Neural progenitor cell (in vitro differentiated cells): ENCODE measurements at regions not wholly inside any gene's neighbourhood (a gene's known extent, or its start where the extent isn't known, plus 50 kb on each side); places are given as distances from the start of the nearest gene placed in this dataset.

Source experiments
- DNase-seq: peaks from one replicate; pipeline ENCODE4 v3.0.0-alpha.2; 2016; ENCODE audit warnings: low spot score
- H2AFZ ChIP-seq: fragments of 200-600 bp; sonication (generic); replicated peaks from 2 replicates; pipeline ENCODE4 v1.6.1; 2016; ENCODE audit warnings: antibody characterized with exemption
- H3F3A ChIP-seq: fragments of 200-600 bp; sonication (generic); 2 replicates; pipeline ENCODE4 v1.6.1; 2016; ENCODE audit warnings: antibody characterized with exemption, low read depth
- H3K27ac ChIP-seq: fragments of 200-600 bp; sonication (generic); 2 replicates; pipeline ENCODE4 v1.5.1; 2016; ENCODE audit warnings: mild to moderate bottlenecking
- H3K27me3 ChIP-seq: fragments of 200-600 bp; sonication (generic); 2 replicates; pipeline ENCODE4 v1.6.1; 2016; ENCODE audit warnings: mild to moderate bottlenecking, moderate library complexity
- H3K36me3 ChIP-seq: fragments of 200-600 bp; sonication (generic); 2 replicates; pipeline ENCODE4 v1.5.1; 2016
- H3K4me1 ChIP-seq: fragments of 200-600 bp; sonication (generic); 2 replicates; pipeline ENCODE4 v1.6.1; 2016; ENCODE audit warnings: mixed run types
- H3K4me2 ChIP-seq: fragments of 200-600 bp; sonication (generic); 2 replicates; pipeline ENCODE4 v1.6.1; 2016
- H3K4me3 ChIP-seq: fragments of 200-600 bp; sonication (generic); 2 replicates; pipeline ENCODE4 v1.5.1; 2016
- H3K79me2 ChIP-seq: fragments of 200-600 bp; sonication (generic); 2 replicates; pipeline ENCODE4 v1.6.1; 2016; ENCODE audit warnings: low read depth
- H3K9ac ChIP-seq: fragments of 200-600 bp; sonication (generic); 2 replicates; pipeline ENCODE4 v1.6.1; 2016
- H3K9me3 ChIP-seq: fragments of 200-600 bp; sonication (generic); 2 replicates; pipeline ENCODE4 v1.5.1; 2016; ENCODE audit warnings: low read depth
- H4K20me1 ChIP-seq: fragments of 200-600 bp; sonication (generic); 2 replicates; pipeline ENCODE4 v1.6.1; 2016; ENCODE audit warnings: low read depth
- H3K27ac Mint-ChIP-seq: 3 replicates; pipeline ENCODE4 v1.8.0; 2021; ENCODE audit warnings: mixed read lengths
- H3K27me3 Mint-ChIP-seq: 2 replicates; pipeline ENCODE4 v1.8.0; 2022; ENCODE audit warnings: low read depth, mild to moderate bottlenecking, inconsistent platforms, moderate library complexity, mixed read lengths; ENCODE audit not compliant: insufficient read depth
- H3K36me3 Mint-ChIP-seq: 3 replicates; pipeline ENCODE4 v1.8.0; 2021; ENCODE audit warnings: mixed read lengths
- H3K4me1 Mint-ChIP-seq: 3 replicates; pipeline ENCODE4 v1.8.0; 2021; ENCODE audit warnings: mixed read lengths
- H3K4me3 Mint-ChIP-seq: 3 replicates; pipeline ENCODE4 v1.8.0; 2021; ENCODE audit warnings: mild to moderate bottlenecking, moderate library complexity, mixed read lengths
- H3K9me3 Mint-ChIP-seq: 3 replicates; pipeline ENCODE4 v1.8.0; 2020; ENCODE audit warnings: mixed read lengths
- CTCF ChIP-seq: fragments of 200-600 bp; sonication (generic); IDR thresholded peaks from 2 replicates; pipeline ENCODE4 v1.5.1; 2017; ENCODE audit warnings: antibody characterized with exemption, mild to moderate bottlenecking
- EZH2 ChIP-seq: fragments of 200-600 bp; sonication (generic); IDR thresholded peaks from 2 replicates; pipeline ENCODE4 v1.6.1; 2017; ENCODE audit warnings: antibody characterized with exemption, mild to moderate bottlenecking, moderate library complexity
- EZH2phosphoT487 ChIP-seq: fragments of 200-600 bp; sonication (generic); IDR thresholded peaks from 2 replicates; pipeline ENCODE4 v1.6.1; 2017; ENCODE audit warnings: antibody characterized with exemption

DNA sequence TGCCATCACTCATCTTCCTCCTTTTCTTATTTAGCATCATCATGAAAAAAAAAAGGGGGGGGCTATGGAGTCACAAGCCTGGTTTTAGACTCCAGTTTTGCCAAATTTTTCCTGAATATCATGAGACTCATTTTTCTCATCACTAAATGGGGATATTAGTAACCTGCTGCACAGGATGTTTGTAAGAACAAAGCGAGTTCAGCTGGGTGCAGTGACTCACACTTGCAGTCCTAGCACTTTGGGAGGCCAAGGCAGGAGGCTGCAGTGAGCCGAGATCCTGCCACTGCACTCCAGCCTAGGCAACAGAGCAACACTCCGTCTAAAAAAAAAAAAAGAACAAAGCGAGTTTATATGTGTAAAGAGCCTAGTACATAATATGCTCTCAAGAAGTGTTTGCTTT, 82.8 kb downstream of the TFAP2A start:
- no peaks in the 10 kb centered on the region for H4K20me1 ChIP-seq
- no peaks in the 10 kb centered on the region for H3K36me3 ChIP-seq
- no peak for DNase-seq
- peaks cover 1% of the 10 kb centered on the region for H3K36me3 Mint-ChIP-seq
- no peak overlapping the region for H2AFZ ChIP-seq
- no peaks in the 10 kb centered on the region for H3K9me3 ChIP-seq
- no peak overlapping the region for H3K27ac ChIP-seq
- H3K4me3 ChIP-seq, result no peak overlapping the region
- no peaks in the 10 kb centered on the region for H3K79me2 ChIP-seq
- H3K27me3 ChIP-seq, result no peaks in the 10 kb centered on the region
- H3K4me1 Mint-ChIP-seq, result no peaks in the 10 kb centered on the region
- H3K27me3 Mint-ChIP-seq, result no peaks in the 10 kb centered on the region
- no peak overlapping the region for H3K9ac ChIP-seq
- TF ChIP-seq EZH2phosphoT487, result no peak
- no peaks in the 10 kb centered on the region for H3F3A ChIP-seq
- H3K9me3 Mint-ChIP-seq, result peaks cover 2% of the 10 kb centered on the region
- H3K4me1 ChIP-seq, result no peaks in the 10 kb centered on the region
- no peak overlapping the region for H3K27ac Mint-ChIP-seq
- no peak overlapping the region for H3K4me2 ChIP-seq
- no peak overlapping the region for H3K4me3 Mint-ChIP-seq

DNA sequence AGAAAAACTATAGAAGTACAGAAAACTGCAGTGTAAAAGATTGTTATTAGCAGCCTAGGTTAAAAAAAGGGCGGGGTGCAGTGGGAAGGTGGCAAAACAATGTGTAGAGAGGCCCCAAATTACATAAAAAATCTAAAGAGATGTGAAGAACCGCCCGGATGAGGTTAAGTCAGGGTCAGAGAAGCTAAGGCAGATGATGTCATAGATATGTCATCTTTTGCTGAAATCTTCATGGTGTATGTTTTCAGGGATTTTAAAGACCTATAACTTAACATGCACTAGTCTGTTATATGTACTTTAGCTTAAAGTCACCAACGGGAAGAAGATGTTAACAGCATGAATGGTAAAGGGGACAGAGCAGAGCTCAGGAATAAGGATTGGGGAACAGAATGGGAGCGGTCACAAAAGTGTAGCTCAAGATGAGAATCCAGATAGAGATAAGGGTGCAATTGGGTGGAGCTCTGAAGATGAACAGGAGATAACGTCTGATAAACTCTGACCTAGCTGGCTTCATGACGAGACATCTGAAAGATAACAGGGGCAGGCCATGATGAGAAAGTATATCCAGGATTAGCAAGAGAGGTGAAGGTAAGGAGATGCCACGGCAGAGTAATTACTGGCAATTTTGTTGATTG, 83.4 kb downstream of the TFAP2A start:
- Histone ChIP-seq H3K27me3 (no peaks in the 10 kb centered on the region), H3K79me2 (no peaks in the 10 kb centered on the region), H3K4me1 (no peaks in the 10 kb centered on the region), H3K9ac (no peak overlapping the region), H3K4me2 (no peak overlapping the region), H3K36me3 (no peaks in the 10 kb centered on the region), H3K27ac (no peak overlapping the region), H3K4me3 (no peak overlapping the region), H4K20me1 (no peaks in the 10 kb centered on the region), H2AFZ (no peak overlapping the region), H3F3A (no peaks in the 10 kb centered on the region), H3K9me3 (no peaks in the 10 kb centered on the region)
- no peaks in the 10 kb centered on the region for H3K4me1 Mint-ChIP-seq
- no peak overlapping the region for H3K4me3 Mint-ChIP-seq
- no peaks in the 10 kb centered on the region for H3K9me3 Mint-ChIP-seq
- DNase-seq, result no peak
- H3K36me3 Mint-ChIP-seq, result no peaks in the 10 kb centered on the region
- no peak for TF ChIP-seq CTCF
- TF ChIP-seq EZH2phosphoT487, result no peak
- no peak for TF ChIP-seq EZH2
- H3K27me3 Mint-ChIP-seq, result no peaks in the 10 kb centered on the region
- H3K27ac Mint-ChIP-seq, result no peak overlapping the region

GRCh38 chr6:10330515-10330914, 84.4 kb downstream of the TFAP2A start:
- no peak for DNase-seq
- Mint-ChIP-seq H3K36me3 (no peaks in the 10 kb centered on the region), H3K4me1 (no peaks in the 10 kb centered on the region), H3K4me3 (no peak overlapping the region), H3K27me3 (no peaks in the 10 kb centered on the region), H3K27ac (no peak overlapping the region), H3K9me3 (no peaks in the 10 kb centered on the region)
- no peaks in the 10 kb centered on the region for H3K79me2 ChIP-seq
- no peaks in the 10 kb centered on the region for H3F3A ChIP-seq
- H3K4me3 ChIP-seq, result no peak overlapping the region
- TF ChIP-seq EZH2, result no peak
- TF ChIP-seq CTCF, result no peak
- TF ChIP-seq EZH2phosphoT487, result no peak
- no peaks in the 10 kb centered on the region for H3K27me3 ChIP-seq
- no peak overlapping the region for H3K27ac ChIP-seq
- H2AFZ ChIP-seq, result no peak overlapping the region
- no peaks in the 10 kb centered on the region for H4K20me1 ChIP-seq
- no peaks in the 10 kb centered on the region for H3K36me3 ChIP-seq
- H3K9ac ChIP-seq, result no peak overlapping the region
- H3K4me2 ChIP-seq, result no peak overlapping the region
- H3K9me3 ChIP-seq, result no peaks in the 10 kb centered on the region
- no peaks in the 10 kb centered on the region for H3K4me1 ChIP-seq

GRCh38 chr6:10323018-10323417, 91.9 kb downstream of the TFAP2A start:
- Histone ChIP-seq H3K36me3 (no peaks in the 10 kb centered on the region), H3K27me3 (no peaks in the 10 kb centered on the region), H3K4me3 (no peak overlapping the region), H4K20me1 (no peaks in the 10 kb centered on the region), H3K27ac (no peak overlapping the region), H2AFZ (peak overlapping the region; percentile 31), H3F3A (no peaks in the 10 kb centered on the region), H3K79me2 (no peaks in the 10 kb centered on the region), H3K4me2 (no peak overlapping the region), H3K9ac (no peak overlapping the region), H3K9me3 (no peaks in the 10 kb centered on the region), H3K4me1 (peaks cover 5% of the 10 kb centered on the region)
- Mint-ChIP-seq H3K36me3 (no peaks in the 10 kb centered on the region), H3K27ac (no peak overlapping the region), H3K4me3 (no peak overlapping the region), H3K4me1 (peaks cover 5% of the 10 kb centered on the region), H3K27me3 (peaks cover 4% of the 10 kb centered on the region), H3K9me3 (peaks cover 15% of the 10 kb centered on the region)
- no peak for DNase-seq
- TF ChIP-seq EZH2phosphoT487, result no peak
- no peak for TF ChIP-seq CTCF
- TF ChIP-seq EZH2, result no peak
